IMR-90 (cell line): ENCODE measurements at regions not wholly inside any gene's neighbourhood (a gene's known extent, or its start where the extent isn't known, plus 50 kb on each side); places are given as distances from the start of the nearest gene placed in this dataset.

ENCODE experiments used
- ATAC-seq: fragments of 200-7000 bp; cut with Tn5 transposase; 2 replicates; pipeline ENCODE4 v1.9.1; 2020; ENCODE audit warnings: low read depth, mild to moderate bottlenecking, moderate library complexity
- BruUV-seq: library from RNA; stranded (reverse); fragments of 400-500 nt; replicated peaks from 2 replicates; lab custom pipeline; 2021; lab: Mats Ljungman, UMichigan
- CTCF ChIA-PET: fragments of 300-600 bp; formaldehyde crosslinking; extraction: SDS; loops from one replicate; lab custom pipeline; 2021; ENCODE audit warnings: antibody characterized with exemption; lab: Yijun Ruan, JAX
- POLR2A ChIA-PET: fragments of 300-600 bp; sonication (Branson Sonifier 250); formaldehyde crosslinking; loops from one replicate; lab custom pipeline; 2022; ENCODE audit warnings: antibody characterized with exemption; ENCODE audit not compliant: unreplicated experiment; lab: Charles Lee
- DNase-seq: peaks from one replicate; pipeline ENCODE4 v3.0.0; 2013
- H2AFZ ChIP-seq: replicated peaks from 2 replicates; pipeline ENCODE3; 2013; ENCODE audit warnings: low read length, mild to moderate bottlenecking; ENCODE audit not compliant: poor library complexity
- H2AK5ac ChIP-seq: 2 replicates; pipeline ENCODE4 v1.6.1; 2013; ENCODE audit warnings: low read depth, low read length, inconsistent platforms
- H2AK9ac ChIP-seq: replicated peaks from 2 replicates; pipeline ENCODE3; 2013; ENCODE audit warnings: mild to moderate bottlenecking, low read depth, low read length, moderate library complexity; ENCODE audit not compliant: poor library complexity
- H2BK120ac ChIP-seq: 2 replicates; pipeline ENCODE4 v1.6.1; 2013; ENCODE audit warnings: low read depth, low read length, inconsistent platforms
- H2BK15ac ChIP-seq: 3 replicates; pipeline ENCODE4 v1.6.1; 2013; ENCODE audit warnings: low read depth, low read length, inconsistent platforms
- H2BK20ac ChIP-seq: 2 replicates; pipeline ENCODE4 v1.6.1; 2013; ENCODE audit warnings: low read depth, mild to moderate bottlenecking, inconsistent platforms, low read length, moderate library complexity
- H2BK5ac ChIP-seq: 2 replicates; pipeline ENCODE4 v1.6.1; 2013; ENCODE audit warnings: mild to moderate bottlenecking, low read depth, low read length, inconsistent platforms; ENCODE audit not compliant: poor library complexity, severe bottlenecking
- H3K14ac ChIP-seq: replicated peaks from 2 replicates; pipeline ENCODE4 v1.6.1; 2013; ENCODE audit warnings: low read depth, low read length, inconsistent platforms
- H3K18ac ChIP-seq: 2 replicates; pipeline ENCODE4 v1.6.1; 2013; ENCODE audit warnings: low read depth, low read length, control low read depth
- H3K23ac ChIP-seq: 2 replicates; pipeline ENCODE4 v1.6.1; 2013; ENCODE audit warnings: low read depth, low read length, inconsistent platforms
- H3K27ac ChIP-seq: 2 replicates; pipeline ENCODE4 v1.5.1; 2013; ENCODE audit warnings: mild to moderate bottlenecking, control low read depth, low read length; ENCODE audit not compliant: insufficient read depth
- H3K27me3 ChIP-seq: 2 replicates; pipeline ENCODE4 v1.6.1; 2013; ENCODE audit warnings: low read length; ENCODE audit not compliant: control insufficient read depth, insufficient read depth
- H3K36me3 ChIP-seq: 2 replicates; pipeline ENCODE4 v1.6.1; 2013; ENCODE audit warnings: low read length, mixed read lengths; ENCODE audit not compliant: control insufficient read depth, insufficient read depth
- H3K4ac ChIP-seq: 2 replicates; pipeline ENCODE4 v1.6.1; 2013; ENCODE audit warnings: low read depth, low read length, inconsistent platforms
- H3K4me1 ChIP-seq: 2 replicates; pipeline ENCODE4 v1.6.1; 2013; ENCODE audit warnings: low read length, mixed read lengths; ENCODE audit not compliant: control insufficient read depth, insufficient read depth
- H3K4me2 ChIP-seq: 2 replicates; pipeline ENCODE4 v1.6.1; 2013; ENCODE audit warnings: low read depth, mild to moderate bottlenecking, control low read depth, low read length, moderate library complexity
- H3K4me3 ChIP-seq: 2 replicates; pipeline ENCODE4 v1.5.1; 2013; ENCODE audit warnings: low read depth, mild to moderate bottlenecking, control low read depth, low read length, moderate library complexity; ENCODE audit not compliant: insufficient read depth
- H3K56ac ChIP-seq: 2 replicates; pipeline ENCODE4 v1.6.1; 2013; ENCODE audit warnings: low read length, inconsistent platforms; ENCODE audit not compliant: insufficient read depth; ENCODE audit errors: extremely low read depth
- H3K79me1 ChIP-seq, 2 experiments: 2 replicates each; pipeline ENCODE4 v1.6.1; 2013; ENCODE audit warnings: low read length in 2 of 2, inconsistent platforms in 1 of 2, low read depth in 1 of 2
- H3K9ac ChIP-seq: 2 replicates; pipeline ENCODE4 v1.6.1; 2013; ENCODE audit warnings: low read depth, low read length, control low read depth
- H3K9me1 ChIP-seq: 2 replicates; pipeline ENCODE4 v1.6.1; 2013; ENCODE audit warnings: low read length, inconsistent platforms; ENCODE audit not compliant: insufficient read depth
- H3K9me3 ChIP-seq: 2 replicates; pipeline ENCODE4 v1.6.1; 2013; ENCODE audit warnings: low read length; ENCODE audit not compliant: control insufficient read depth, insufficient read depth
- H4K20me1 ChIP-seq: 2 replicates; pipeline ENCODE4 v1.6.1; 2013; ENCODE audit warnings: low read length, inconsistent platforms; ENCODE audit not compliant: insufficient read depth
- H4K5ac ChIP-seq: 2 replicates; pipeline ENCODE4 v1.6.1; 2013; ENCODE audit warnings: mild to moderate bottlenecking, low read depth, low read length, control low read depth
- H4K8ac ChIP-seq, 2 experiments: 2 replicates each; pipeline ENCODE4 v1.6.1; 2013; ENCODE audit warnings: low read depth in 2 of 2, low read length in 2 of 2, control low read depth in 1 of 2, inconsistent platforms in 1 of 2
- H4K91ac ChIP-seq: 2 replicates; pipeline ENCODE4 v1.6.1; 2013; ENCODE audit warnings: low read depth, low read length, inconsistent platforms; ENCODE audit not compliant: insufficient read depth
- BHLHE40 ChIP-seq: fragments of 150-350 bp; IDR thresholded peaks from 2 replicates; pipeline ENCODE4 v1.6.1; 2016; ENCODE audit warnings: mild to moderate bottlenecking, low read depth, low read length
- CHD1 ChIP-seq: IDR thresholded peaks from 2 replicates; pipeline ENCODE4 v1.6.1; 2012; ENCODE audit warnings: low read depth, low read length, improper control_type of control experiment
- MAZ ChIP-seq: IDR thresholded peaks from 2 replicates; pipeline ENCODE4 v1.6.1; 2012; ENCODE audit warnings: low read depth, mild to moderate bottlenecking, low read length, improper control_type of control experiment, moderate library complexity, borderline replicate concordance
- MXI1 ChIP-seq: IDR thresholded peaks from 2 replicates; pipeline ENCODE4 v1.6.1; 2012; ENCODE audit warnings: low read depth, mild to moderate bottlenecking, low read length, moderate library complexity, borderline replicate concordance
- NFE2L2 ChIP-seq: fragments of 150-350 bp; IDR thresholded peaks from 2 replicates; pipeline ENCODE4 v1.6.1; 2016; ENCODE audit warnings: low read depth, mild to moderate bottlenecking, low read length
- POLR2A ChIP-seq: IDR thresholded peaks from 2 replicates; pipeline ENCODE4 v1.6.1; 2012; ENCODE audit warnings: mild to moderate bottlenecking, low read depth, low read length
- RAD21 ChIP-seq: IDR thresholded peaks from 2 replicates; pipeline ENCODE4 v1.6.1; 2012; ENCODE audit warnings: low read length, improper control_type of control experiment
- RCOR1 ChIP-seq: IDR thresholded peaks from 2 replicates; pipeline ENCODE4 v1.6.1; 2012; ENCODE audit warnings: mild to moderate bottlenecking, low read length, improper control_type of control experiment; ENCODE audit not compliant: insufficient replicate concordance
- RFX5 ChIP-seq: IDR thresholded peaks from 2 replicates; pipeline ENCODE4 v1.8.0; 2012; ENCODE audit warnings: low read depth, mild to moderate bottlenecking, low read length, moderate library complexity
- WGBS, 2 experiments: methylation state at CpG; one replicate each; pipeline versions ENCODE4 v1.1.5 to v1.1.7; 2013; ENCODE audit warnings: missing lambda C conversion rate in 2 of 2; ENCODE audit not compliant: insufficient read length in 1 of 2; ENCODE audit errors: extremely low coverage in 2 of 2; 5-methylcytosine and 5-hydroxymethylcytosine counted together
- dilution Hi-C: fragments of 300-500 bp; cut with HindIII; formaldehyde crosslinking; loops from one replicate; pipeline ENCODE4 v1.14.3; 2018; ENCODE audit warnings: low sequenced_read_pairs; ENCODE audit not compliant: unreplicated experiment
- in situ Hi-C: fragments of 300-500 bp; cut with MboI; formaldehyde crosslinking; loops from 3 replicates; pipeline ENCODE4 v1.14.3; 2019; ENCODE audit warnings: low sequenced_read_pairs, inconsistent platforms, mixed read lengths
- intact Hi-C: fragments of 100-400 bp; cut with micrococcal nuclease; formaldehyde crosslinking; loops from 2 replicates; pipeline ENCODE4 v1.10.0; 2022
- TF ChIP-seq, protein P1 (sequence below): conservative IDR thresholded peaks from 2 replicates; pipeline ENCODE4 v1.5.1; 2012; ENCODE audit warnings: mild to moderate bottlenecking, low read depth, low read length, improper control_type of control experiment

DNA sequence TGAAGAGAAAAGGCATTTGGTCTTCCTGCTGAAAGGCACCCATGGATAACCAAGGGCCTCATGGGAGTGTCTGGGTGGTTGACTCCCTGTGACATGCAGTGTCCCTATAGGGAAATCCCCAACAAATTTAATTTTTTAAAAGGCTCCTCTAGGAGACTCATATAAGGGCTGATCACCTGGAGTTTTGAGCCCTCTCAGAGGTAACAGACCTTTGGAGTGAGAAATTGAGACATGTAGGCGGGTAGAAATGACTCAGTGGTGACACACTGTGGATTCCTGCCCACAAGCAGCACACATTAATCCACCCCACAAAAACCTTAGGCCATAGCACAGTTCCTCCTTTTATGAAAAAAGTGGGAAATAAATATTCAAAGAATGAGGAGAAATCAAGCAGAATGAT lies 557.0 kb upstream of the CNTNAP5 start:
- no peaks in the 10 kb centered on the region for H3K27me3 ChIP-seq
- no peaks in the 10 kb centered on the region for H3K9me1 ChIP-seq
- no peak overlapping the region for H3K4me2 ChIP-seq
- in situ Hi-C loops = no loop called here
- H3K56ac ChIP-seq = no peak overlapping the region
- BruUV-seq = no TSS peak
- H2AFZ ChIP-seq = no peak overlapping the region
- H3K18ac ChIP-seq = no peak overlapping the region
- H2BK20ac ChIP-seq = no peak overlapping the region
- H2AK5ac ChIP-seq = no peak overlapping the region
- H4K91ac ChIP-seq = no peak overlapping the region
- H2BK5ac ChIP-seq = no peak overlapping the region
- no peak overlapping the region for H3K9ac ChIP-seq
- no peaks in the 10 kb centered on the region for H4K20me1 ChIP-seq
- CTCF ChIA-PET = no interaction called here
- H2BK15ac ChIP-seq = no peak overlapping the region
- no peak overlapping the region for H4K8ac ChIP-seq
- H2AK9ac ChIP-seq = no peak overlapping the region
- no peak overlapping the region for H4K5ac ChIP-seq
- ATAC-seq (no peak), DNase-seq (no peak)
- POLR2A ChIA-PET = no interaction called here
- no peaks in the 10 kb centered on the region for H3K4me1 ChIP-seq
- H2BK120ac ChIP-seq = no peak overlapping the region
- no CpG with 5 or more reads among the region's 1 CpG for WGBS, 2 experiments
- intact Hi-C loops = no loop called here
- H3K4me3 ChIP-seq = no peak overlapping the region
- dilution Hi-C loops = no loop called here
- peaks cover 5% of the 10 kb centered on the region for H3K9me3 ChIP-seq
- no peak overlapping the region for H3K27ac ChIP-seq
- H3K4ac ChIP-seq = no peak overlapping the region
- no peak overlapping the region for H3K14ac ChIP-seq
- H3K23ac ChIP-seq = no peak overlapping the region
- H3K36me3 ChIP-seq = no peaks in the 10 kb centered on the region
- no peaks in the 10 kb centered on the region for H3K79me1 ChIP-seq
- no peak for TF ChIP-seq RCOR1
- no peak for TF ChIP-seq RFX5
- TF ChIP-seq, protein P1, sequence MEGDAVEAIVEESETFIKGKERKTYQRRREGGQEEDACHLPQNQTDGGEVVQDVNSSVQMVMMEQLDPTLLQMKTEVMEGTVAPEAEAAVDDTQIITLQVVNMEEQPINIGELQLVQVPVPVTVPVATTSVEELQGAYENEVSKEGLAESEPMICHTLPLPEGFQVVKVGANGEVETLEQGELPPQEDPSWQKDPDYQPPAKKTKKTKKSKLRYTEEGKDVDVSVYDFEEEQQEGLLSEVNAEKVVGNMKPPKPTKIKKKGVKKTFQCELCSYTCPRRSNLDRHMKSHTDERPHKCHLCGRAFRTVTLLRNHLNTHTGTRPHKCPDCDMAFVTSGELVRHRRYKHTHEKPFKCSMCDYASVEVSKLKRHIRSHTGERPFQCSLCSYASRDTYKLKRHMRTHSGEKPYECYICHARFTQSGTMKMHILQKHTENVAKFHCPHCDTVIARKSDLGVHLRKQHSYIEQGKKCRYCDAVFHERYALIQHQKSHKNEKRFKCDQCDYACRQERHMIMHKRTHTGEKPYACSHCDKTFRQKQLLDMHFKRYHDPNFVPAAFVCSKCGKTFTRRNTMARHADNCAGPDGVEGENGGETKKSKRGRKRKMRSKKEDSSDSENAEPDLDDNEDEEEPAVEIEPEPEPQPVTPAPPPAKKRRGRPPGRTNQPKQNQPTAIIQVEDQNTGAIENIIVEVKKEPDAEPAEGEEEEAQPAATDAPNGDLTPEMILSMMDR = no peak
- no peak for TF ChIP-seq RAD21
- no peak for TF ChIP-seq POLR2A
- no peak for TF ChIP-seq BHLHE40
- no peak for TF ChIP-seq MAZ
- TF ChIP-seq CHD1 = no peak
- no peak for TF ChIP-seq NFE2L2
- TF ChIP-seq MXI1 = no peak
